GM13977 (cell line): ENCODE measurements at regions not wholly inside any gene's neighbourhood (a gene's known extent, or its start where the extent isn't known, plus 50 kb on each side); places are given as distances from the start of the nearest gene placed in this dataset.

ENCODE experiments used
- DNase-seq: peaks from one replicate; pipeline ENCODE4 v3.0.0; 2012; ENCODE audit warnings: low spot score
- CTCF ChIP-seq: IDR thresholded peaks from 2 replicates; pipeline ENCODE4 v1.5.1; 2012; ENCODE audit warnings: mild to moderate bottlenecking, control low read depth; ENCODE audit not compliant: insufficient read depth; ENCODE audit errors: extremely low read depth, missing control alignments
- in situ Hi-C: fragments of 300-500 bp; cut with MboI; formaldehyde crosslinking; loops from one replicate; pipeline ENCODE4 v1.12.0; 2022; ENCODE audit warnings: low sequenced_read_pairs, low pct_unique_long_range_greater_than_20kb, mixed read lengths, inconsistent platforms; ENCODE audit not compliant: unreplicated experiment

GRCh38 chr10:47058961-47059391 is 147.7 kb downstream of the PTPN20 start:
- in situ Hi-C loops, result no loop called here
- TF ChIP-seq CTCF, result no peak
- no peak for DNase-seq

GRCh38 chr10:47059606-47060311 is 148.5 kb downstream of the PTPN20 start:
- TF ChIP-seq CTCF, result no peak
- DNase-seq, result no peak
- in situ Hi-C loops, result no loop called here

- in situ Hi-C loops, result no loop called here
- no peak for TF ChIP-seq CTCF
Measured at GRCh38 chr10:47060356-47060755, 149.1 kb downstream of the PTPN20 start.

GRCh38 chr10:47060993-47061500 is 149.8 kb downstream of the PTPN20 start:
- no peak for DNase-seq
- in situ Hi-C loops, result no loop called here
- TF ChIP-seq CTCF, result no peak

More at GRCh38 chr10:47060356-47060755, 149.1 kb downstream of the PTPN20 start:
- DNase-seq, result no peak

GRCh38 chr10:47061776-47062175 is 150.5 kb downstream of the PTPN20 start:
- in situ Hi-C loops, result no loop called here
- DNase-seq, result no peak
- TF ChIP-seq CTCF, result no peak

- TF ChIP-seq CTCF, result no peak
- DNase-seq, result no peak
- in situ Hi-C loops, result no loop called here
Measured at GRCh38 chr10:47062441-47063200, 151.4 kb downstream of the PTPN20 start.
